GM06990 (cell line): ENCODE measurements at regions not wholly inside any gene's neighbourhood (a gene's known extent, or its start where the extent isn't known, plus 50 kb on each side); places are given as distances from the start of the nearest gene placed in this dataset.

ENCODE experiments used
- DNase-seq: peaks from one replicate; pipeline ENCODE4 v3.0.0-alpha.2; 2011; ENCODE audit not compliant: insufficient read length; ENCODE audit errors: extremely low read depth
- H3K27me3 ChIP-seq: replicated peaks from 2 replicates; pipeline ENCODE4 v1.6.0; 2011; ENCODE audit warnings: low read length; ENCODE audit not compliant: control insufficient read depth, insufficient read depth
- H3K36me3 ChIP-seq: 2 replicates; pipeline ENCODE4 v1.5.1; 2011; ENCODE audit warnings: low read length; ENCODE audit not compliant: control insufficient read depth, insufficient read depth
- H3K4me3 ChIP-seq: replicated peaks from 2 replicates; pipeline ENCODE4 v1.5.1; 2011; ENCODE audit warnings: low read depth, mild to moderate bottlenecking, control low read depth, low read length
- TF ChIP-seq, protein P1 (sequence below): IDR thresholded peaks from 2 replicates; pipeline ENCODE4 v1.5.1; 2011; ENCODE audit warnings: low read length, control low read depth, mild to moderate bottlenecking, inconsistent platforms; ENCODE audit not compliant: insufficient read depth, poor library complexity, severe bottlenecking

DNA sequence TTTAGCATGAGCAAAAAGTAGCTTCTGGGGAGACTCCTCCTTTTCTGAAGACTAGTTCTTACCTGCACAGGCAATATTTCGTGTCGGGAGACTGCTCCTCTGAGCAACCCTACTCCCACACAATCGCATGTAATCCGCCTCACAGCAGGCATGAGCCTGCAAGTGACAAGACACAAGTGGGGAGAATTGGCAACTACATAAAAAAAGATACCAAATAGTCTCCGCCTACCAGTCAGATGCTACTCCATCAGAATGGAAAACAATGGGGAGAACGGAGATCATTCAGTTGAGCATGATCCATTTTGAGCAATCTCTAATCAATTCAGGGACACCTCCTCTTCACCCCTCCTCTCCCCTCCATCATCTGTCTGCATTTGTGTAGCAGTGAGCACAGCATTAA, 321.0 kb downstream of the COG6 start:
- no peak for DNase-seq
- no peaks in the 10 kb centered on the region for H3K36me3 ChIP-seq
- no peak overlapping the region for H3K4me3 ChIP-seq
- no peaks in the 10 kb centered on the region for H3K27me3 ChIP-seq
- TF ChIP-seq, protein P1, sequence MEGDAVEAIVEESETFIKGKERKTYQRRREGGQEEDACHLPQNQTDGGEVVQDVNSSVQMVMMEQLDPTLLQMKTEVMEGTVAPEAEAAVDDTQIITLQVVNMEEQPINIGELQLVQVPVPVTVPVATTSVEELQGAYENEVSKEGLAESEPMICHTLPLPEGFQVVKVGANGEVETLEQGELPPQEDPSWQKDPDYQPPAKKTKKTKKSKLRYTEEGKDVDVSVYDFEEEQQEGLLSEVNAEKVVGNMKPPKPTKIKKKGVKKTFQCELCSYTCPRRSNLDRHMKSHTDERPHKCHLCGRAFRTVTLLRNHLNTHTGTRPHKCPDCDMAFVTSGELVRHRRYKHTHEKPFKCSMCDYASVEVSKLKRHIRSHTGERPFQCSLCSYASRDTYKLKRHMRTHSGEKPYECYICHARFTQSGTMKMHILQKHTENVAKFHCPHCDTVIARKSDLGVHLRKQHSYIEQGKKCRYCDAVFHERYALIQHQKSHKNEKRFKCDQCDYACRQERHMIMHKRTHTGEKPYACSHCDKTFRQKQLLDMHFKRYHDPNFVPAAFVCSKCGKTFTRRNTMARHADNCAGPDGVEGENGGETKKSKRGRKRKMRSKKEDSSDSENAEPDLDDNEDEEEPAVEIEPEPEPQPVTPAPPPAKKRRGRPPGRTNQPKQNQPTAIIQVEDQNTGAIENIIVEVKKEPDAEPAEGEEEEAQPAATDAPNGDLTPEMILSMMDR, result no peak

DNA sequence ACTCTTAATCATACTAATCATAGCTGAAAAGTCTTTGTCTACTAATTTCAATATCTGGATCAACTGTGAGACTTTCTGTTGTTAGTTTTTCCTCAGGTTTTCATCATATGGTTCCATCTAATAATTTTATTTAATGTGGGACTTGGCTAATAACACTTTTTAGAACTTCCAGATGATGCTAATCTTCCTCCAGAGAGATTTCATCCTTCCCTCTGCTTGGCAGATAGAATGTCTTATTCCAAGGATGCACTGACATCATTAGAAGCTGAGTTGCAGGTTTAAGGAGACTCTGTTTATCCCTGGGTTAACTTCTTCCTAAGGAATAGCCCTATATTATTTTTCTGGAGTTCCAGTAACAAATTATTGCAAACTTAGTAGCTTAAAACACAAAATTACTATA, 325.6 kb downstream of the COG6 start:
- Histone ChIP-seq H3K27me3 (no peaks in the 10 kb centered on the region), H3K36me3 (no peaks in the 10 kb centered on the region), H3K4me3 (no peak overlapping the region)
- TF ChIP-seq, protein P1, result no peak
- no peak for DNase-seq

DNA sequence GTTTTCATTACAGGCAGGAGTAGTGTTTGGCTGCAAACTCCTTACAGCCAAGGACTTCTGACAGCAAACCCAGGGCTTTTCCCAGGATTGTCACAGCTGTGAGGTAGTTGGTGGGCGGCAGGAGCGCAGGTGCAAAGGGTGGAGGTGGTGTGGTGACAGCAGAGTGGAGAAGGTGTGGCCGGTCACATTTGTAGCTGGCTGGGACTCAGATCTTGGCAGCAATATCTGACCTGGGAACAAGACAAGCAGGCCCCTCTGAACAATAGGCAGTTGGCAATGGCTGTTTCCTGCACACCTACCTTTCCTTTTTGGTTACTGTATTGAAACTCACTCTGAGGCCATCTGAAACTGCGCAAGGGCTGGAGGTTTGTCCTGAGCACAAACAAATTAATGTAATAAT, 327.3 kb downstream of the COG6 start:
- TF ChIP-seq, protein P1, result no peak
- H3K27me3 ChIP-seq, result no peaks in the 10 kb centered on the region
- no peaks in the 10 kb centered on the region for H3K36me3 ChIP-seq
- no peak overlapping the region for H3K4me3 ChIP-seq
- DNase-seq, result no peak

DNA sequence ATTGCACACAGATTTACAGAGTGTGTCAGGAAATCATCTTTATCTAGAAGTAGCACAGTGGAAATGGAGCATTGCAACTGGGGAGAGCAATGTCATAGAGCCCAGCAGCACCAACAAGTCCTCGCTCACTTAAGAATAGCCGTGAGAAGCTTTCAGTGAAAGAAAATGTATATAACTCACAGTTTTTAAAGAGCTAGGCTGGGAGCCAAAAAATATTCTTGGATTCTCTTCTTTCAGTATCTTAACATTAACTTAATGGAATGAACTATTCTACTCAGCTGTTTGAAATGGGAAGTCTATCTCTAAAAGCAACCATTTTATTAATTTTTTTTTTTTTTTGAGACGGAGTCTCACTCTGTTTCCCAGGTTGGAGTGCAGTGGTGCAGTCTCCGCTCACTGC, 329.6 kb downstream of the COG6 start:
- H3K27me3 ChIP-seq, result no peaks in the 10 kb centered on the region
- H3K4me3 ChIP-seq, result no peak overlapping the region
- TF ChIP-seq, protein P1, result no peak
- DNase-seq, result no peak
- H3K36me3 ChIP-seq, result no peaks in the 10 kb centered on the region

DNA sequence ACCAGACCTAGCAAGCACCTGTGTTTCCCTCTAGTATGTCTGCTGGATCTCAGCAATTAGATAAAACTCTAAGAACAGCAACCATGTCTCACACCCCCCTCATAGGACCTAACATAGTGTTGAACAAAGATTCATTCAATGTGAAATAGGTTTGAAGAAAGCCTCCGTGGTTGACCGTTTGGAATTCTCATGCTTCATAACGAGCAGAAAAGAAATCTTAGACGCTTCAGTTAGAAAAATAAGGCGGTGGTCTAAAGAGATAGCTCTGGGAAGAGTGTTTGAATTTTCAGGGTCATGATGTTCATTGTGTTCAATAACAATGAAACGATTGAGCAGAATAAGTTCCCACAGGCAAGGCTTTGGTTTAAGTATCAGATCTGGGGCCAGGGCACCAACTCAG, 332.9 kb downstream of the COG6 start:
- no peaks in the 10 kb centered on the region for H3K27me3 ChIP-seq
- TF ChIP-seq, protein P1, result no peak
- no peaks in the 10 kb centered on the region for H3K36me3 ChIP-seq
- no peak for DNase-seq
- H3K4me3 ChIP-seq, result no peak overlapping the region

DNA sequence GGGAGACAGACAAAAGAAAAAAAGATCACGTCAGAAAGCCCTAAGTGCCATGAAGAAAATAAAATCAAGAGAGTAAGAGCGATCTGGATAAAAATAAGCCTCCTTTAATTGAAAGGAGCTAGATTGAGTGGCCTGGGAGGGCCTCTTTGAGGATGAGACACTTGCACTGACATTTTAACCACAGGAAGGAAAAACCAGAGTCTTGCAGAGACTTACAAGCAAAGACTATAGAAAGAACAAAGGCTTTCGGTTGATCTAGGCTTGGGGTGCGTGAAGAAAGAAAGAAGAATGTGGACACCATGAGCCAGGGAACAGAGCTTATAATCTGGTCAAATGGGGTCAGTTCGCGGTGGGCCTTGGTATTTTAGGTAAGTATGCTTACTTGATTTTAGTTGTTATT, 342.7 kb downstream of the COG6 start:
- TF ChIP-seq, protein P1, result no peak
- H3K36me3 ChIP-seq, result no peaks in the 10 kb centered on the region
- H3K4me3 ChIP-seq, result no peak overlapping the region
- DNase-seq, result no peak
- H3K27me3 ChIP-seq, result no peaks in the 10 kb centered on the region
